ENCODE measurements at regions not wholly inside any gene's neighbourhood (a gene's known extent, or its start where the extent isn't known, plus 50 kb on each side); places are given as distances from the start of the nearest gene placed in this dataset.

GRCh38 chr20:40856653-40857052 is 167.6 kb upstream of the MAFB start:
- DNase-seq (ENCODE audit: low read depth): no peak
- no peak overlapping the region for H3K4me3 ChIP-seq (ENCODE audit: low read depth, low read length)
- no peak for TF ChIP-seq CTCF (conservative IDR thresholded peaks at IDR 0.05; ENCODE audit: low read depth, low read length)

- H3K4me3 ChIP-seq (ENCODE audit: low read depth, low read length): no peak overlapping the region
- no peak for TF ChIP-seq CTCF (conservative IDR thresholded peaks at IDR 0.05; ENCODE audit: low read depth, low read length)
- DNase-seq (ENCODE audit: low read depth): peak; percentile 84
Observed at GRCh38 chr20:40860487-40860902, 168.1 kb upstream of the TOP1 start.

GRCh38 chr20:40861427-40862008 is 167.1 kb upstream of the TOP1 start:
- DNase-seq (ENCODE audit: low read depth): no peak
- no peak for TF ChIP-seq CTCF (conservative IDR thresholded peaks at IDR 0.05; ENCODE audit: low read depth, low read length)
- no peak overlapping the region for H3K4me3 ChIP-seq (ENCODE audit: low read depth, low read length)

- H3K4me3 ChIP-seq (ENCODE audit: low read depth, low read length): no peak overlapping the region
- no peak for DNase-seq (ENCODE audit: low read depth)
- no peak for TF ChIP-seq CTCF (conservative IDR thresholded peaks at IDR 0.05; ENCODE audit: low read depth, low read length)
Observed at GRCh38 chr20:40863355-40863919, 165.2 kb upstream of the TOP1 start.

GRCh38 chr20:40864470-40864869 is 164.2 kb upstream of the TOP1 start:
- no peak for TF ChIP-seq CTCF (conservative IDR thresholded peaks at IDR 0.05; ENCODE audit: low read depth, low read length)
- no peak overlapping the region for H3K4me3 ChIP-seq (ENCODE audit: low read depth, low read length)
- DNase-seq (ENCODE audit: low read depth): no peak

- no peak for DNase-seq (ENCODE audit: low read depth)
- TF ChIP-seq CTCF (conservative IDR thresholded peaks at IDR 0.05; ENCODE audit: low read depth, low read length): no peak
- no peak overlapping the region for H3K4me3 ChIP-seq (ENCODE audit: low read depth, low read length)
Observed at GRCh38 chr20:40865095-40865494, 163.5 kb upstream of the TOP1 start.

GRCh38 chr20:40866056-40866455 is 162.6 kb upstream of the TOP1 start:
- no peak for DNase-seq (ENCODE audit: low read depth)
- no peak overlapping the region for H3K4me3 ChIP-seq (ENCODE audit: low read depth, low read length)
- TF ChIP-seq CTCF (conservative IDR thresholded peaks at IDR 0.05; ENCODE audit: low read depth, low read length): no peak
